Left renal pelvis (tissue), 4 donors: ENCODE measurements at regions not wholly inside any gene's neighbourhood (a gene's known extent, or its start where the extent isn't known, plus 50 kb on each side); places are given as distances from the start of the nearest gene placed in this dataset.
"Not testable (repeated sequence)": the region's sequence is repeated elsewhere in the genome, so short reads cannot be mapped to it uniquely, and the experiment has no call there.

Experiments used
- DNase-seq, 4 donors: peaks; one replicate each; pipeline ENCODE4 v3.0.0-alpha.2; 2013; ENCODE audit warnings: low read depth in 4 of 4, low spot score in 3 of 4

DNA sequence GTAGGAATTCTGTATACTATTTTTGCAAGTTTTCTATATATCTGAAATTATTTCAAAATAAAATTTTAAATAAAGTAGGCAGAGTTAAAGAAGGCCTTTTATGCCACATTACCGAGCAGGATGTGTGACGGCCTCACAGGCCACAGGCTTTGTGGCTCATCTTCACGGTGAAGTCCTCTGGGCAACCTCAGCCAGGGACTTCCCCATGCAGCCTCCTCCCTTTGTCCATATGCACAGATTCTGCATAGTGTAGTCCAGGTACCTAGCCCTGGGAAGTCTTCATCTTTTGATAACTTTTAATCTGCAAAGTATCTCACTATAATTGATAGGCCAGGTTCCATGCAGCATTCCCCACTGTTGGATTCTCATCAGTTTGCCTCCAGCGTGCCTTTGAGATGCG is 62.8 kb downstream of the ARHGAP11B start:
- DNase-seq, result not testable (repeated sequence)

DNA sequence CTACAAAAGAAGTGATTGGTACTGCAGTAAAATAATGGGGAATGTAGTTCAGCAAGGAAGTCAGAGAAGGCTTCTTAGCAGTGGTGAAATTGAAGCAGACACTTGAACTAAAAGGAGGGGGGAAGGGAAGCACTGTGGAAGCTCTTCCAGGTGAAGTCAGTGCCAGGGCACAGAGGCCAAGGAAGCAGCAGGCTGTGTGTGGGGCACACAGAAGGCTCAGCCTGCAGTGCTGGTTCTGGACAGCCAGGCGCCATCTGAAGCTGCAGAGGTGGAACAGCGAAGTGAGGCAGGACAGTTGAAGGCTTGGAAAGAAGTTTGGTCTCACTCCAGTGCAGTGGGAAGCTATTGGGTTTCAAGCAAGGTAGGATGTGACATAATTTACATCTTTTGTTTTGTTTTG is 64.2 kb downstream of the ARHGAP11B start:
- not testable (repeated sequence) for DNase-seq

DNA sequence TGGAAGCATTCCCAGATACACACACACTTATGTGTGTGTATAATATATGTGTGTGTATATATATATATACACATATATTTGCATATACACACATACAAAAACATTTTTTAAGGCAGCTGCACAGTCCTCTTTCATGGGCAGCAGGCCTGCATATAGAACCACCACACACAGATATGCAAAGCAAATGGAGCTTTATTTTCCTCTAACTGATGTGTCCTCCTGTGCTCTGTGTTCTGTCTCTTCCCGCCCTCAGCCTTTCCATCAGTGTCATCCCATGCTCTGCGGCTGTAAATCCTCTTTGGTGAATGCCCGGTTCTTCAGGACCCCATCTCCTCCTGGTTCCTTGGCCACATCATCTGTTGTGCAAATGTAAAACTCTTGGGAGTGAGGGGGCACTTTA is 69.9 kb downstream of the ARHGAP11B start:
- DNase-seq, result not testable (repeated sequence)

DNA sequence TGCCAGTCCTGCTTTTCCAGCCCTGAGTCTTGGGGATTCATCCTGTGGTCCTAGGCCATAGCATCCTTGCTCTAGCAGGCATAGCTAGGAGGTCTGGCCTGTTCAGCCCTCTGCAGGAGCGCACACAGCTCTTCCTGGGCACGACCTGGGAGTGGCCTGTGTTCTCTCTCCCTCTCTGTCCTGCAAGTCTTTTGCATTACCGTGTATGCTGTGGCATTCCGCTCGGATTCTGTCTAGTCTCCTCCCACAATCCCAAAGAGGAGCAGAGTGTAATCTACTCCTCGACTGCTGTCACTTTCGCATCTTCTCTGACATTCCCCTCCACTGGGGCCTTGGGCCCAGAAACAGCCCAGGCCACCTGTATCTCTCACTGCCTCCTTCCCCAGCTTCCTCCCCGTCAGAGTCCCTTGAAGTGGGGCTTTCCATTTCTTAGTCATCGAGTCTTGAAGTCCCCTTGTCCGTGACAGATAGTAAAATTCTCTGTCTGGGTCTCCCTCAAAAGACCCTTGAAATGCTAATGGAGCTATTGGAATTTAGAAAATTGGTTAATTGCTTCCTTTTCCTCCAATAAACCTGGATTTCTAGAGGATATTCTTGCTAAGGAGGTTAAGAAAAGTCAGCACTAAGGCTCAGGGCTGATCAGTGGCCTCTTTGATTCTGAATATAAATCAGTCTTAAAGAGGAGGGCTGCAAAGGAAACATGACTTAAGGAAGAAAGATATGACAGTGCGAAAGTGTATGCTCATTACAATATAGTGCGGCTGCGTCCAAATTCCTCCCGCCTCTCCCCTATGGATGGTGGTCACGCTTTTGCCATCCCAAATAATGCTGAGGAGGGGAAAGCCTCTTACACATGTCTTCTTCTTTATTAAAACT is 70.7 kb downstream of the ARHGAP11B start:
- DNase-seq, result not testable (repeated sequence)

DNA sequence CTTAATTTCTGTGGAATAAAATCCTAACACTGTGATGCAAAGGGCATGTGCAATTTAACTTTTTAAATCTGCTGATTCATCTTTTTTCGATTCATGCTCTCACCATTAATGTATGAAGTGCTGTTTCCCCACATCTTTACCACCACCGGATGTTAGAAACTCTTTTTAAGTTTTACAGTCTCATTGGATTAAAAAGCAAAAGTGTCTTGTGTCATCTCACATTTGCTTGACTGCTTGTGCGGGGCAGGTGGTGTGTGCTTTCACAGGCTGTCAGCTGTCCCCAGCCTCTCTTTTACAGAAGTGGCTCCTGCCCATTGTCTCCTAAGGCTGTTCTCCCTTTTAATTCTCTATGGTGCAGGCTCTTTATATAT is 71.4 kb downstream of the ARHGAP11B start:
- not testable (repeated sequence) for DNase-seq

DNA sequence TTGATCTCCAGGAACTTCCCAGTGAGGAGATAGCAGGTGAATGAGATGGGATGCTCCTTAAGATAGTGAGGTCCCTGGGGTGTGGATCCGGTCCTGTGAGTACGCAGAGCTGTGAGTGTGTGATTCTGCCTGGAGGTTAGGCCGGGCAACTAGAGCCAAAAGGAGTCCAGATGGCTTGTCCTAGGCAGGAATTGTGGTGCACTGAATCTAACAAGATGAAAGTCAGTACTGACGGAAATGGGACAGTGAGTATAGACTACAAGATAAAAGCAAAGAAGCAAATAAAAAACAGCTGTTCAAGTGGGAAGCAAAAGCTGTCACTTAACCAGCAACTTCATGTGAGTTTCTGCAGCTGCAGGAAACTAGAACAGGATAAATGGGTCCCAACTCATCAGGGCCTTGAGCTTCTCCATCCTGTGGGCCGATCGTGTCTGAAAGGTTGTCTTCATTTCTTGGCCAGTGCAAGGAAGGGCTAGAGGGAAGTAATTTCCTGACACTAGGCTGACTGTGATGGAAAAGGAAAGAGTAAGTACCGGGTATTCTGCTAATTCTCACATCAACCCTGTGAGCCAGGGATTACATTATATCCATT is 74.2 kb downstream of the ARHGAP11B start:
- DNase-seq, result not testable (repeated sequence)

DNA sequence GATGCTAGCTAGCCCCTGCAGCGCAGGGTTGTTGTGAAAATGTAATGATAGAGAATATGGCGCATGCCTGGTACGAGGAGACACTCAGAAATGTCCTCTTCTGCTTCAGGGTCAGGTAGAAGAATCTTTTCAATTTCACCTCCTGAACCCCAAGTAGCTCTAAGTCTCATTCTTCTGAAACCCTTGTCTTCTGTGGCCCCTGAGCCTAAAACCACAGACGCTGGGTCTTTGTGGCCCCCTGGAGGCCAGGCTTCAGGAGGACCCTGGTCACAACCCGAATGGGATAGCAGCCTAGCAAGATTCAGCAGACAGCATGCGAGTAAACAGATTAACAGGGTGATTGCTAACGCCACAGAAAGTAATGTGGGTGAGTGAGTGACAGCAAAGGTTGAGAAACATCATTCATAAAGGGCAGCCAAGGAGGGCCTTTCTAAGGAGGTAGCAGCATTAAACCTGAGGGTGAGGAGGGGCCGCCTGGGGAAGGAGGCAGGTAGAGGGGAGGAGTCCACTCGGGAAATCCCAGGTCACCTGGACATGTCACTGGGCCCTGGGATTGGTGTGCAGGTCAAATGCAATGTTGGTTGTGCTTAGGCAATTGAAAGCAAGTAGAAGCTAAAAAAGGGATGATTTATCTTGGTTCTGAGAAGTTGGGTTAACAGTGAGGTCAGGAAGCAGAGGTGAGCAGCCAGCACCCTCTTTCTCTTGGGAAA is 82.2 kb downstream of the ARHGAP11B start:
- not testable (repeated sequence) for DNase-seq

DNA sequence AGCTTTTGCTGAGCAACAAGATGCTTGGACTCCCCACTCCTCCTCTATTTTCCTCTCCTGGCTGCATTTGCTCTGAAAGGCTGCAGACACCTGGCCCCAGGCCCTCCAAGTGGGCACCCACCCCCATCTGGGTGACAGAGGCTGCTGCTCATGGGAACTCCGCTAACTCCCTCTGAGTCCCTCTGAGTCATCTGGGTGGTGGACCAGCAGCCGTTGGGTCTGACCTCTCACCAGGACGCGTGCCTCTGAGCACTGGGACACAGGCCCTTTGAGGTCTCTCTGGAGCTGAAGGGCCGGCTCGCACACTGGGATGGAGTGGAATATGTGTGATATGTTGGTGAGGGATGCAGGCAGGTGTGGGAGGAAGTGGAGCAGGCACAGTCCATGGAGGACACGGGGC is 82.9 kb downstream of the ARHGAP11B start:
- not testable (repeated sequence) for DNase-seq

DNA sequence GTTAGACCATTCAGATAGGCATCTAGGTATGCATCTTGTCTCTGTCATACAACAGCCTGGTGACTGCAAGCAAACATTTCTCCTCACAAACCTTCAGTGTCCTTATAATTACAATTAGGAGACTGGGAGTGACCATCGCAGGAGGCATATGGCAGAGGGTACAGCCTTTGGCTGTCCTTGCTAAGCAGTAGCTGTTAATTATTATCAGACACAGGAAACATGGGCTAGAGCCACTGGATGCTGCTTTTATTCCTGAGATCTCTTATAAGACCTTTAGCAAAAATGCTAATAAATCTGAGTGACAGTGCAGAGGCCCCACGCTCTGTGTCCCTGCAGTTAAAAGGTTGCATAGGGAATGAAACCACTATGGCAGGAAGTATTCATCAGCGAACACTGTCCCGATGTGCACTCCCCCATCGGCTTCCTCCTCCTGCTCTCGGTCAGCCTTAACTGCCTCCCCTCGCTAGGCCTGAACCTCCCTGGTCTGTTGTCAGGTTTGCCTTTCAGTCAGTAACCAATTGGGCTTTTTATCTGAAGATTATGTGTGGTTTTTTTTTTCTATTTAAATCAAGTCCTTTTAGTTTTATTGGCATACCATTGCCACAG is 92.2 kb downstream of the ARHGAP11B start:
- DNase-seq, result peak in 1 of 4 donors; percentile 8

DNA sequence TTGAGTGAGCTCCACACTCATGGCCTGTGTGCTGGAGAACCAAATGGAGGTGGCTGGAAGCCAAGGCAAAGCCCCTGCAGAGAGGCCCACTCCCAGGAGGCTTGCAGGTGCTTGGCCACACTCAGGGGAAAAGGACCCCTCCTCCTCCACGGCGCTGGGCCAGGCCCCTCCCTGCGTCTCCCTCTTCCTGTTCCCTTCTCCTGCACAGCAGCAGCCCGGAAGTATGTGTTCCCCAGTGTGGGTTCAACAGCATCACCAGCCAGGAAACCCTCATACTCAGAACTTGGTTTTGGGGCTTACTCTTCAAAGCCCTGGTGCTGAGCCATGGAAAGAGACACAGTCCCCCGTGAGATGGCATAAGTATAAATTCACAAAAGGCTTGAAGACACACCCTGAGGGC is 93.4 kb downstream of the ARHGAP11B start:
- DNase-seq, result not testable (repeated sequence)

DNA sequence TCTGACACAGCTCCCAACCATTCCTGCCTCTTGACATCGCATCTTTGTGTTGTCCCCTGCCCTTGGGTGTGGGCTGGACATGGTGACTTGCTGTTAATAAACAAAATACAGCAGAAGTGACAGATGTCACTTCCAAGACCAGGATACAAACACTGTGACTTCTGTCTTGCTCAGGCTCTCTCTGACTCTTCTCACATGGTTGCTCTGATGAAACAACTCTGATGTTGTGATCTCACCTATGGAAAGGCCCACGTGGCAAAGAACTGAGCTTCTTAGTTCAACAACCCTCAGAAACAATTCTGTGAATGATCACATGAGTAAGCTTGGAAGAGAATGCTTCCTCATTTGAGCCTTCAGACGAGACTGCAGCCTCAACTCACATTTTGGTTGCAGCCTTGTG is 94.9 kb downstream of the ARHGAP11B start:
- not testable (repeated sequence) for DNase-seq

DNA sequence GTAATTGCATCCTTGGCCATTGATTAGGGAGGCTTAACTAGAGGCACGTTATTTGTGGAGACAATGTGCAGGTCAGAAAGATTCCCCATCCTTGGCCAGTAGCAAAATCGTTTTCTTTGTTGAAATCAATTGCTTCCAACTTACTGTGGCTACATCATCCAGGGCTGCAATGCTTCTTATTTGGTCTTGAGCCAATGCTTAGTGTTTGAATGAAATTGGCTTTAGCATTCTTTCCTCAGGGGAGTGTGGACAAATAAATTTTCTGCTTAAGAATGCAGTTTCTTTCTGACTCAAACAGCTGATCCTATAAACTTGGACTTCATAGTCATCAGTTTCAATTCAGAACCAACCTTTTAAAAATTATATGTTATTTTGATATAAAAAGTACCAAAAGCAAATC is 95.6 kb downstream of the ARHGAP11B start:
- DNase-seq, result not testable (repeated sequence)

DNA sequence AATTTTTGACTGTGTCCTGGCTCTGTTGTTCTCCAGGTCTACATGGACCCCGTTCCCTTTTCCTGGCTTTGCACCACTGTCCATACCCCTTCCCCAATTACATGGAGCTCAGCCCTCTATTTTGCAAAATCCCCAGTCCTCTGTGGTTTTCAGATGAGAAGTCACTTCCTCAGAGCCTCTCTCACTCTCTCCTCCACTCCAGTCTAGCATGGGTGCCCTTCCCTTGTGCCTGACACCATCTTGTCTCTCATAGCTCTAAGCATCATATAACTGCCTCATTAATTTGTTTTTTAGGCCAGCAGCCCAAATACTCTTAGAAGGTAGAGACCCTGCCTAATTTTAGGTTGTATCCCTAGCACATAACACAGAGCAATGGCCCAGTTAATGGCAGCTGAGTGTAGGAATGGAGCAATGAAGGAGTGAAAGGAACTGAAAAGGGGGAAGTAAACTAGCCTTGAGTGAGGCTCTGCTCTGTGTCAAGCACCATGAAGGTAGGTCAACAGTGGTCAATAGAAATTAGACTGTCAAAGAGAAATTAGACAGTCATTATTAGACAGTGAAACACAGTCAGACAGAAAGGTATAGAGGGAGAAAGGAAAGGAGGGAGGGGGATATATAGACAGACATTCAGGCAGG is 97.7 kb downstream of the ARHGAP11B start:
- not testable (repeated sequence) for DNase-seq

DNA sequence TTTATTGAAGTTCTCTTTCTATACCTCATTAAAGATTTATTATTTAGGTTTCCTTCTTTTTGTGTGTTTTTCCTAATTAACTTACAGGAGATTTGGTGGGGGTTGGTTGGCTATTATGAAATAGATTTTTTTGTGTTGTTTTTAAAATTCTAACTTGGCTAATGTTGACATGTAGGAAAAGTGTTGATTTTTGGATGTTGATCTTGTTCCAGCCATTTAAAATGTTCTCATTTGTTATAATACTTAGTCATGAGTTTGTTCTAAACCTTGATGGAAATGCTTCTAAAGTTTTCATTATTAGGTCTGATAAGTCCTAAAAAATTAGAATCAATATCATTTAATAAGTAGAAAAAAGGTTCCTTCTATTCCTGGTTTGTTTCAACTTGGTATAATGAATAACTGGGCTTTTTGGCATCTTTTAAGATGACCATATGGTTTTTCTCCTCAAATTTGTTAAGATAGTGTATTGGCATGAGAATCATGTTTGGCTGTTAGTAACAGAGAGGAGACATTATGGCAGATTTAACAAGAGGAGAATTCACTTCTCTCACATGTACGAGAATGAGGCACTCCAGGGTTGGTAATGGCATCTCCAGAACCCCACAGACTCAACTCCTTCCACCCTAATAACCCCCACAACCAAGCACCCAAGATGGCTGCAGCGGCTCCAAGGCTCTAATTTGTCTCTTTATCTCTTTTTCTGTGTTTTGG is 104.1 kb downstream of the ARHGAP11B start:
- not testable (repeated sequence) for DNase-seq

DNA sequence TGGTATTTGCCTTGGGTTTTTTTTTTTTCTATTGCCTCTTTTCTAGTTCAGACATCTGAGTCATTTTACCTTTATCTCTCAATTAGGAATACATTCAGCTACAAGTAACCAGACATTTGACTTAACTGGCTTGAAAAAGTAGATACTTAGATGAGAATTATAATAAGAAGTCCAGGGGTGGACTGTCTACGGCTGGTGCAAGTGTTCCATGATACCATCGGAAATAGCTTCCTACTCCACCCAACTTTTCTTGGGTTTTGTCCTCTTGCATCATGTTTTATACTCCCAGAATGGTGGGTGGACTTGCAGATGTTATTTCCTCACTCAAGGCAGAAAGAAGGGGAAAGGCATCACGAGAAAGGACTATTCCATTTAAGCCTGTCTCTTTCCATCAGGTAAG is 104.7 kb downstream of the ARHGAP11B start:
- not testable (repeated sequence) for DNase-seq

DNA sequence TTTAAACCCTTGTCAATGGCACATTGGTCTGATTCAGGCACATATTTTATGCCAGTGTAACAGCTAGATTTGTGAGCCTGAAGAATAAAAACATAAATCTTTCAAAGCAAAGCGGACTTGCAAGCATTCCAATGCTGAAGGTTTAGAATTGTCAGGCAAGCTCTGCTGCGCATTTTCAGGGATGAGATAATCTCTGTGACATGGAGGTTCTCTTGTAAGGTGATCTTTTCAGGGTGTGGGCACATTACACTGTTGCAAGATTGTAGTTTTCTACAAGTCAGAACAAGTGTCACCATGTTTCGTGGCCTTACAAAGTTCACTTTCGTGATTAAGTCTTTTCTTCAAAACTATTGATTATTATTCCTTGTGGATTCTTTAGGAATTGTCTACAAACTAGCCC is 106.2 kb downstream of the ARHGAP11B start:
- DNase-seq, result not testable (repeated sequence)

DNA sequence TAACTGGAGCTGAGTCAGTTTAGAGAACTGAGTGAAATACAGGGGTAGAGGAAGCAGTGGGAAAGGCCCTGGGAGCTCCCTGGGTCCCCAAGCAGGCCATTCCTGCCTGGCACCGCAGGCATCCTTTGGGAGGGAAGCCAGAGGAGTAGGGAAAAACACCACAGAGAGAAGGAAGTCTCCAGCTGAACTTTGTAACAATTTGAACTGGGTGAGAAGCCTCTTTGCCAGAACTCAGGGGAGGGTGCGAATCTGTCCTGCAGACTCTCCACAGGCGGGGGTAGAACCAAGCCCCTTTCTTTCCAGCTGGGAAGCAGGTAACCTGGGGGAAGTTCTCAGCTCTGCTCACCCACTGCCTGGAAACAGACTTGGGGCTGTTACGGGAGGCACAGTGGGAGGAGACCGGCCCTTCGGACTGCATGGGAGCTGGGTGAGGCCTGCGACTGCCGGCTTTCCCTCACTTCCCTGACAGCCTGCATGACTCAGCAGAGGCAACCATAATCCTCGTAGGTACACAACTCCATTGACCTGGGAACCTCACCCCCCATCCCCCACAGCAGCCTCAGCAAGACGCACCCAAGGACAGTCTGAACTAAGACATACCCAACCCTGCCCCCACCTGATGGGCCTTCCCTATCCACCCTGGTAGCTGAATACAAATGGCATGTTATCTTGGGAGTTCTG is 110.1 kb downstream of the ARHGAP11B start:
- not testable (repeated sequence) for DNase-seq

DNA sequence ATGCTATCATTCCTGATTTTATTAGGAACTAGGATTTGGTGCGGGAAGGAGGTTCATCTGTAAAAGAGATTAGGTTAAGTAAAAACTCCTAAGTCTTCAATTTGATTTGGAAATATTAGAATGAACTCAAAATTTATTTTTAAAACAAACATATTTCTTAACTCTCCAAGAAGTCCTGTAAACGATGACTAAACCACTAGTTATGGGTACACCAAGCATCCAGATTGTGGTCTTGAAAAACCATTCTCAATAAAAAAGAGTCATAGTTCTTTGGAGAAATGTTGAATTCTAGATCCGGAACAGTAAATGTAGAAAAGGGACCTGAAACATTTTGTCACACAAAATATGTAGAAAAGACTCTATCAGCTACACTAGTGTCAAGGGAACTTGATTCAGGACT is 116.9 kb downstream of the ARHGAP11B start:
- not testable (repeated sequence) for DNase-seq

DNA sequence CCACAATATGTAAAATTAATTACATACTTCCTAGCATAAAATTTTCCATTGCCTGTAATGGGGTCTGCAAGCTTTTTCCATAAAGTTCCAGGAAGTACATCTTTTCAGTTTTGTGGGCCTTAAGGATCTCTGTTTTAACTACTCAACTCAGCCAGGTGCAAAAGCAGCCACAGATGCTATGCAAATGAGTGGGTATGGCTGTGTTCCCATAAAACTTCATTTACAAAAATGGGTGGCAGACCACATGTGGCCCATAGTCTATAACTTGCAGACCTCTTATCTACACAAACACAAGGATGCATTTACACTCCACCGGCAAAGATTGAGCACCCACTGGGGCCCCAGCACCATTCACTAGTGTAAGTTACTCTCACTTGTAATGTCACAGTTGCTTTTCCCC is 123.1 kb downstream of the ARHGAP11B start:
- not testable (repeated sequence) for DNase-seq
